OCI-LY1 (cell line): ENCODE measurements at regions not wholly inside any gene's neighbourhood (a gene's known extent, or its start where the extent isn't known, plus 50 kb on each side); places are given as distances from the start of the nearest gene placed in this dataset.

Experiments
- H2AFZ ChIP-seq: fragments of 200-600 bp; sonication (generic), shearing (Covaris generic); 2 replicates; pipeline ENCODE4 v1.6.0; 2014; ENCODE audit warnings: antibody characterized with exemption, mild to moderate bottlenecking, low read length
- H3F3A ChIP-seq: fragments of 200-600 bp; sonication (generic), shearing (Covaris generic); 2 replicates; pipeline ENCODE4 v1.6.0; 2014; ENCODE audit warnings: mild to moderate bottlenecking, antibody characterized with exemption, low read length, moderate library complexity; ENCODE audit not compliant: insufficient read depth
- H3K27ac ChIP-seq: fragments of 200-600 bp; sonication (generic); 2 replicates; pipeline ENCODE4 v1.5.1; 2014; ENCODE audit warnings: low read length, mixed run types, mild to moderate bottlenecking, low read depth; ENCODE audit not compliant: poor library complexity, severe bottlenecking
- H3K27me3 ChIP-seq: fragments of 200-600 bp; sonication (generic); 2 replicates; pipeline ENCODE4 v1.6.0; 2014; ENCODE audit warnings: antibody characterized with exemption, mild to moderate bottlenecking, low read length, moderate library complexity; ENCODE audit not compliant: insufficient read depth
- H3K36me3 ChIP-seq: fragments of 200-600 bp; sonication (generic); 2 replicates; pipeline ENCODE4 v1.6.1; 2014; ENCODE audit warnings: mild to moderate bottlenecking, antibody characterized with exemption, low read length, moderate library complexity, mixed read lengths; ENCODE audit not compliant: insufficient read depth
- H3K4me1 ChIP-seq: fragments of 200-600 bp; sonication (generic); 2 replicates; pipeline ENCODE4 v1.5.1; 2014; ENCODE audit warnings: mild to moderate bottlenecking, low read length, moderate library complexity; ENCODE audit not compliant: insufficient read depth, severe bottlenecking
- H3K4me2 ChIP-seq: fragments of 200-600 bp; sonication (generic), shearing (Covaris generic); 2 replicates; pipeline ENCODE4 v1.6.1; 2014; ENCODE audit warnings: low read length
- H3K4me3 ChIP-seq: fragments of 200-600 bp; sonication (generic); 2 replicates; pipeline ENCODE4 v1.5.1; 2014; ENCODE audit warnings: low read length, low read depth, mild to moderate bottlenecking, mixed read lengths; ENCODE audit not compliant: poor library complexity, severe bottlenecking
- H3K79me2 ChIP-seq: fragments of 200-600 bp; shearing (Covaris generic); 2 replicates; pipeline ENCODE4 v1.6.1; 2016; ENCODE audit warnings: mixed run types, low read length, mixed read lengths; ENCODE audit not compliant: insufficient read depth
- H3K9ac ChIP-seq: fragments of 200-600 bp; sonication (generic), shearing (Covaris generic); 2 replicates; pipeline ENCODE4 v1.6.1; 2014; ENCODE audit warnings: mild to moderate bottlenecking, low read length, mixed read lengths
- H3K9me2 ChIP-seq: fragments of 200-600 bp; sonication (generic), shearing (Covaris generic); 2 replicates; pipeline ENCODE4 v1.6.1; 2014; ENCODE audit warnings: low read depth, mild to moderate bottlenecking, low read length, mixed read lengths
- H3K9me3 ChIP-seq: fragments of 200-600 bp; shearing (Covaris generic); 2 replicates; pipeline ENCODE4 v1.6.1; 2014; ENCODE audit warnings: low read length, mixed read lengths
- H4K20me1 ChIP-seq: fragments of 200-600 bp; sonication (generic), shearing (Covaris generic); 2 replicates; pipeline ENCODE4 v1.6.0; 2016; ENCODE audit warnings: mild to moderate bottlenecking, low read length; ENCODE audit not compliant: insufficient read depth
- EZH2 ChIP-seq: fragments of 200-600 bp; sonication (generic), shearing (Covaris generic); IDR thresholded peaks from 2 replicates; pipeline ENCODE4 v1.8.0; 2017; ENCODE audit warnings: borderline replicate concordance, mixed run types, mild to moderate bottlenecking, antibody characterized with exemption, low read length, moderate library complexity, mixed read lengths
- TF ChIP-seq, protein P1 (sequence below): fragments of 200-600 bp; sonication (generic), shearing (Covaris generic); IDR thresholded peaks from 2 replicates; pipeline ENCODE4 v1.5.1; 2017; ENCODE audit warnings: mild to moderate bottlenecking, antibody characterized with exemption, low read length, moderate library complexity, mixed read lengths

DNA sequence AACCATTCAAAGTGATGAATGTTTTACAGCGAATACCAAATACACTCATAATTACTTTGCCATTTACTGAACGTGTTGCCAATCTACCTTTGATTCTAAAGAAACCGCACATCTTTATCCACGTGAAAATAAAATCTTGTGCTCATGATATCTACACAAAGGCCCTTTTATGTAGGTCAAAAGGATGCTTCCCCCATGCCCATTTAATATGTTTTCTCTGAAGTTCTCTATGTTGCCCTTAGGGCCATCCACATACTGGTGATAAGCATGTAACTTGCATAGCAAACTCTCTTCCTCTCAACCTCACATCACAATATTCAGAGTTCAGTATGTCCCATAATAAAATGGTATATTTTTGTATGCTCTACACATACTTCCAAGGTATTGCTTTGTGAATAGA lies 380.0 kb upstream of the FIGN start:
- no peaks in the 10 kb centered on the region for H3K27me3 ChIP-seq
- no peaks in the 10 kb centered on the region for H3K36me3 ChIP-seq
- H3K79me2 ChIP-seq: no peaks in the 10 kb centered on the region
- no peak overlapping the region for H2AFZ ChIP-seq
- TF ChIP-seq, protein P1, sequence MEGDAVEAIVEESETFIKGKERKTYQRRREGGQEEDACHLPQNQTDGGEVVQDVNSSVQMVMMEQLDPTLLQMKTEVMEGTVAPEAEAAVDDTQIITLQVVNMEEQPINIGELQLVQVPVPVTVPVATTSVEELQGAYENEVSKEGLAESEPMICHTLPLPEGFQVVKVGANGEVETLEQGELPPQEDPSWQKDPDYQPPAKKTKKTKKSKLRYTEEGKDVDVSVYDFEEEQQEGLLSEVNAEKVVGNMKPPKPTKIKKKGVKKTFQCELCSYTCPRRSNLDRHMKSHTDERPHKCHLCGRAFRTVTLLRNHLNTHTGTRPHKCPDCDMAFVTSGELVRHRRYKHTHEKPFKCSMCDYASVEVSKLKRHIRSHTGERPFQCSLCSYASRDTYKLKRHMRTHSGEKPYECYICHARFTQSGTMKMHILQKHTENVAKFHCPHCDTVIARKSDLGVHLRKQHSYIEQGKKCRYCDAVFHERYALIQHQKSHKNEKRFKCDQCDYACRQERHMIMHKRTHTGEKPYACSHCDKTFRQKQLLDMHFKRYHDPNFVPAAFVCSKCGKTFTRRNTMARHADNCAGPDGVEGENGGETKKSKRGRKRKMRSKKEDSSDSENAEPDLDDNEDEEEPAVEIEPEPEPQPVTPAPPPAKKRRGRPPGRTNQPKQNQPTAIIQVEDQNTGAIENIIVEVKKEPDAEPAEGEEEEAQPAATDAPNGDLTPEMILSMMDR: no peak
- no peak for TF ChIP-seq EZH2
- H3K9ac ChIP-seq: no peak overlapping the region
- H3K4me1 ChIP-seq: no peaks in the 10 kb centered on the region
- H4K20me1 ChIP-seq: no peaks in the 10 kb centered on the region
- H3K4me3 ChIP-seq: no peak overlapping the region
- H3F3A ChIP-seq: no peaks in the 10 kb centered on the region
- H3K9me3 ChIP-seq: no peaks in the 10 kb centered on the region
- H3K27ac ChIP-seq: no peak overlapping the region
- no peak overlapping the region for H3K4me2 ChIP-seq
- no peaks in the 10 kb centered on the region for H3K9me2 ChIP-seq

DNA sequence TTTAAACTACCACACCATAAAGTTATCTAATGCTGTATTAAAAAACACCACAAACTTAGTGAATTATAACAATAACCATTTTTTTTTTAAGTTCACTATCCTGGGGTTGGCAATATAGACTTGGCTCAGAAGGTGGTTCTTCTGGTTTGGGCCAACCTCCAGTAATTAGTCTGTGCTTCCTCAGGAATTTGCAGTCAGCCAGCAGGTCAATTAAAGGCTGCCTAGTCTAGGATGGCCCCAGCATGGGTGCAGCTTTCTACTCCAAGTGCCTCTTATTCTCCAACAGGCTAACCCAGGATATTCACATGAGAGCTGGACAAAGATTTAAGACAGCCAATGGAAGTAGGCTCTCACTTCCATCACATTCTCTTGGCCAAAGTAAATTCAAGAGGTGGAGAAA lies 379.1 kb upstream of the FIGN start:
- Histone ChIP-seq H3K9me3 (no peaks in the 10 kb centered on the region), H3K4me3 (no peak overlapping the region), H3K79me2 (no peaks in the 10 kb centered on the region), H2AFZ (no peak overlapping the region), H4K20me1 (no peaks in the 10 kb centered on the region), H3K9me2 (no peaks in the 10 kb centered on the region), H3K36me3 (no peaks in the 10 kb centered on the region), H3K27ac (no peak overlapping the region), H3K9ac (no peak overlapping the region), H3K27me3 (no peaks in the 10 kb centered on the region), H3K4me1 (no peaks in the 10 kb centered on the region), H3K4me2 (no peak overlapping the region), H3F3A (no peaks in the 10 kb centered on the region)
- TF ChIP-seq EZH2: no peak
- TF ChIP-seq, protein P1: no peak

DNA sequence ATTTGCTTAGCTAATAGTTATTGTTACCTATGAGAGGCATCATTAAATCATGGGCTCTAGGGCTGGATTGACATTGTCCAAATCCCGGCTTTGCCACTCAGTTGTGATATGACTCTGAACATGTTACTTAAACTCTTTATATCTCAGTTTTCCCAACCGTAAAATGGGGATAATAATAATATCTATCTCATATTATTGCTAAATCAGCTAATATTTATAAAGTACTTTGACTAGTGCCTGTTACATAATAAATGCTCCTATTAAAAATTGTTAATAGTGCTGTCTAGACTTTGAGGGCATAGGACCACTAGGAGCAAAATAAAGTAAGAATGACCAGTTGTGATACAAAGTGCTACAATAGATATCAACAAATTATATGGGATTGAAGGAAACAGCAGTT lies 376.3 kb upstream of the FIGN start:
- no peaks in the 10 kb centered on the region for H3K9me3 ChIP-seq
- H2AFZ ChIP-seq: no peak overlapping the region
- H3K4me3 ChIP-seq: no peak overlapping the region
- TF ChIP-seq EZH2: no peak
- TF ChIP-seq, protein P1: no peak
- no peak overlapping the region for H3K4me2 ChIP-seq
- H3K27ac ChIP-seq: no peak overlapping the region
- no peaks in the 10 kb centered on the region for H3K9me2 ChIP-seq
- H3F3A ChIP-seq: no peaks in the 10 kb centered on the region
- no peaks in the 10 kb centered on the region for H3K36me3 ChIP-seq
- H3K27me3 ChIP-seq: no peaks in the 10 kb centered on the region
- no peaks in the 10 kb centered on the region for H3K79me2 ChIP-seq
- H4K20me1 ChIP-seq: no peaks in the 10 kb centered on the region
- H3K4me1 ChIP-seq: no peaks in the 10 kb centered on the region
- H3K9ac ChIP-seq: no peak overlapping the region
